ENCODE measurements at regions not wholly inside any gene's neighbourhood (a gene's known extent, or its start where the extent isn't known, plus 50 kb on each side); places are given as distances from the start of the nearest gene placed in this dataset.

- H3K4me3 ChIP-seq (ENCODE audit: insufficient read depth, low read depth, low read length), result no peak overlapping the region
- H3K36me3 ChIP-seq (ENCODE audit: insufficient read depth, low read length), result no peaks in the 10 kb centered on the region
- H3K79me2 ChIP-seq (ENCODE audit: insufficient read depth, low read length), result no peaks in the 10 kb centered on the region
- no peak for DNase-seq (ENCODE audit: low read depth)
- no peaks in the 10 kb centered on the region for H3K9me3 Mint-ChIP-seq (ENCODE audit: unreplicated experiment)
- TF ChIP-seq, protein P1, sequence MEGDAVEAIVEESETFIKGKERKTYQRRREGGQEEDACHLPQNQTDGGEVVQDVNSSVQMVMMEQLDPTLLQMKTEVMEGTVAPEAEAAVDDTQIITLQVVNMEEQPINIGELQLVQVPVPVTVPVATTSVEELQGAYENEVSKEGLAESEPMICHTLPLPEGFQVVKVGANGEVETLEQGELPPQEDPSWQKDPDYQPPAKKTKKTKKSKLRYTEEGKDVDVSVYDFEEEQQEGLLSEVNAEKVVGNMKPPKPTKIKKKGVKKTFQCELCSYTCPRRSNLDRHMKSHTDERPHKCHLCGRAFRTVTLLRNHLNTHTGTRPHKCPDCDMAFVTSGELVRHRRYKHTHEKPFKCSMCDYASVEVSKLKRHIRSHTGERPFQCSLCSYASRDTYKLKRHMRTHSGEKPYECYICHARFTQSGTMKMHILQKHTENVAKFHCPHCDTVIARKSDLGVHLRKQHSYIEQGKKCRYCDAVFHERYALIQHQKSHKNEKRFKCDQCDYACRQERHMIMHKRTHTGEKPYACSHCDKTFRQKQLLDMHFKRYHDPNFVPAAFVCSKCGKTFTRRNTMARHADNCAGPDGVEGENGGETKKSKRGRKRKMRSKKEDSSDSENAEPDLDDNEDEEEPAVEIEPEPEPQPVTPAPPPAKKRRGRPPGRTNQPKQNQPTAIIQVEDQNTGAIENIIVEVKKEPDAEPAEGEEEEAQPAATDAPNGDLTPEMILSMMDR (IDR thresholded peaks at IDR 0.05; ENCODE audit: insufficient read depth, low read depth, low read length), result no peak
- no peak overlapping the region for H3K4me3 Mint-ChIP-seq (ENCODE audit: unreplicated experiment)
- no peaks in the 10 kb centered on the region for H3K9me3 ChIP-seq (ENCODE audit: insufficient read depth, low read depth, low read length)
- peaks cover 24% of the 10 kb centered on the region for H3K27me3 Mint-ChIP-seq (ENCODE audit: low read depth, unreplicated experiment)
- FAIRE-seq, result no peak
- H3K4me1 Mint-ChIP-seq (ENCODE audit: low read depth, unreplicated experiment), result no peaks in the 10 kb centered on the region
- no peak overlapping the region for H3K27ac ChIP-seq (ENCODE audit: low read depth, low read length)
- no peak overlapping the region for H2AFZ ChIP-seq (ENCODE audit: low read depth, low read length)
- peaks cover 8% of the 10 kb centered on the region for H3K27me3 ChIP-seq (ENCODE audit: insufficient read depth, low read length)
- no peaks in the 10 kb centered on the region for H4K20me1 ChIP-seq (ENCODE audit: insufficient read depth, low read length)
- H3K27ac Mint-ChIP-seq (ENCODE audit: unreplicated experiment), result no peak overlapping the region
- H3K36me3 Mint-ChIP-seq (ENCODE audit: low read depth, unreplicated experiment), result no peaks in the 10 kb centered on the region
- H3K4me1 ChIP-seq (ENCODE audit: insufficient read depth, low read length), result no peaks in the 10 kb centered on the region
- H3K9ac ChIP-seq (ENCODE audit: low read length), result no peak overlapping the region
- H3K4me2 ChIP-seq (ENCODE audit: low read length), result no peak overlapping the region
These were observed 100.5 kb upstream of the RGMA start for GRCh38 chr15:93189561-93189960.

DNA sequence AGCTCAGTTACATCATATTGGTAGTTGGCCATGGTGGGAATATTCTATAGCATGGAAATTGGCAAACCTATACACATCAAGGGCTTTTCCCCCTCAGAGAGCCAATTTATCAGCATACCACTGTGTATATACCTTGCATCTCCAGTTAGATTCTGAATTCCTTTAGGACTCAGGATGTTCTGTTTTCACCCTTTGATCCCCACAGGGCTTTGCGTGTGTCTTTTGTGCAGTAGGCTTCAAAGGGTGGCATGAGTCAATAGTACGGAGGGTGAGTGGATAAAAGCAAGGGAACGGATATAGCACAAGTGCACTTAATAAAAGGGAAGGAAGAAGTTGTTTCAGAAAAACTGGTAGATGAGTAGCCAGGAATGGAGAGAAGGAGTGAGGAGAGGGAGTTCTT is 99.2 kb upstream of the RGMA start:
- Histone ChIP-seq H3K9me3 (ENCODE audit: insufficient read depth, low read depth, low read length) (no peaks in the 10 kb centered on the region), H3K4me2 (ENCODE audit: low read length) (no peak overlapping the region), H3K9ac (ENCODE audit: low read length) (no peak overlapping the region), H3K4me3 (ENCODE audit: insufficient read depth, low read depth, low read length) (no peak overlapping the region), H3K27ac (ENCODE audit: low read depth, low read length) (no peak overlapping the region), H2AFZ (ENCODE audit: low read depth, low read length) (no peak overlapping the region), H4K20me1 (ENCODE audit: insufficient read depth, low read length) (no peaks in the 10 kb centered on the region), H3K36me3 (ENCODE audit: insufficient read depth, low read length) (no peaks in the 10 kb centered on the region), H3K27me3 (ENCODE audit: insufficient read depth, low read length) (peaks cover 8% of the 10 kb centered on the region), H3K4me1 (ENCODE audit: insufficient read depth, low read length) (no peaks in the 10 kb centered on the region), H3K79me2 (ENCODE audit: insufficient read depth, low read length) (no peaks in the 10 kb centered on the region)
- Mint-ChIP-seq H3K27me3 (ENCODE audit: low read depth, unreplicated experiment) (peaks cover 26% of the 10 kb centered on the region), H3K36me3 (ENCODE audit: low read depth, unreplicated experiment) (no peaks in the 10 kb centered on the region), H3K27ac (ENCODE audit: unreplicated experiment) (no peak overlapping the region), H3K9me3 (ENCODE audit: unreplicated experiment) (no peaks in the 10 kb centered on the region), H3K4me3 (ENCODE audit: unreplicated experiment) (no peak overlapping the region), H3K4me1 (ENCODE audit: low read depth, unreplicated experiment) (no peaks in the 10 kb centered on the region)
- no peak for DNase-seq (ENCODE audit: low read depth)
- TF ChIP-seq, protein P1 (IDR thresholded peaks at IDR 0.05; ENCODE audit: insufficient read depth, low read depth, low read length), result no peak
- no peak for TF ChIP-seq EZH2 (IDR thresholded peaks at IDR 0.05; ENCODE audit: insufficient read depth, low read length)
- FAIRE-seq, result no peak

- H3K9ac ChIP-seq (ENCODE audit: low read length), result no peak overlapping the region
- FAIRE-seq, result no peak
These were observed 96.8 kb upstream of the RGMA start for GRCh38 chr15:93185796-93186195.

More at GRCh38 chr15:93185796-93186195, 96.8 kb upstream of the RGMA start:
- H3K36me3 ChIP-seq (ENCODE audit: insufficient read depth, low read length), result no peaks in the 10 kb centered on the region
- DNase-seq (ENCODE audit: low read depth), result peak; percentile 32
- H3K4me2 ChIP-seq (ENCODE audit: low read length), result no peak overlapping the region
- Mint-ChIP-seq H3K27ac (ENCODE audit: unreplicated experiment) (no peak overlapping the region), H3K4me1 (ENCODE audit: low read depth, unreplicated experiment) (no peaks in the 10 kb centered on the region), H3K27me3 (ENCODE audit: low read depth, unreplicated experiment) (peaks cover 21% of the 10 kb centered on the region), H3K4me3 (ENCODE audit: unreplicated experiment) (no peak overlapping the region), H3K9me3 (ENCODE audit: unreplicated experiment) (no peaks in the 10 kb centered on the region), H3K36me3 (ENCODE audit: low read depth, unreplicated experiment) (no peaks in the 10 kb centered on the region)
- H3K4me1 ChIP-seq (ENCODE audit: insufficient read depth, low read length), result no peaks in the 10 kb centered on the region
- no peak overlapping the region for H3K27ac ChIP-seq (ENCODE audit: low read depth, low read length)
- no peaks in the 10 kb centered on the region for H3K79me2 ChIP-seq (ENCODE audit: insufficient read depth, low read length)
- no peak overlapping the region for H3K4me3 ChIP-seq (ENCODE audit: insufficient read depth, low read depth, low read length)
- peaks cover 8% of the 10 kb centered on the region for H3K27me3 ChIP-seq (ENCODE audit: insufficient read depth, low read length)
- TF ChIP-seq, protein P1 (IDR thresholded peaks at IDR 0.05; ENCODE audit: insufficient read depth, low read depth, low read length), result no peak
- no peak for TF ChIP-seq EZH2 (IDR thresholded peaks at IDR 0.05; ENCODE audit: insufficient read depth, low read length)
- H4K20me1 ChIP-seq (ENCODE audit: insufficient read depth, low read length), result no peaks in the 10 kb centered on the region
- H3K9me3 ChIP-seq (ENCODE audit: insufficient read depth, low read depth, low read length), result no peaks in the 10 kb centered on the region
- H2AFZ ChIP-seq (ENCODE audit: low read depth, low read length), result no peak overlapping the region
